Fibroblast of villous mesenchyme (primary cell): ENCODE measurements at regions not wholly inside any gene's neighbourhood (a gene's known extent, or its start where the extent isn't known, plus 50 kb on each side); places are given as distances from the start of the nearest gene placed in this dataset.

Experiments used
- DNase-seq: peaks from one replicate; pipeline ENCODE4 v3.0.0-alpha.2; 2010; ENCODE audit warnings: low read depth
- H3K4me3 ChIP-seq: 2 replicates; pipeline ENCODE4 v1.5.1; 2011; ENCODE audit warnings: low read depth, mild to moderate bottlenecking, low read length
- TF ChIP-seq, protein P1 (sequence below): IDR thresholded peaks from 2 replicates; pipeline ENCODE4 v1.5.1; 2012; ENCODE audit warnings: low read depth, mild to moderate bottlenecking, low read length; ENCODE audit not compliant: insufficient read depth

GRCh38 chr6:21448485-21449109 is 145.0 kb upstream of the SOX4 start:
- DNase-seq = no peak
- TF ChIP-seq, protein P1, sequence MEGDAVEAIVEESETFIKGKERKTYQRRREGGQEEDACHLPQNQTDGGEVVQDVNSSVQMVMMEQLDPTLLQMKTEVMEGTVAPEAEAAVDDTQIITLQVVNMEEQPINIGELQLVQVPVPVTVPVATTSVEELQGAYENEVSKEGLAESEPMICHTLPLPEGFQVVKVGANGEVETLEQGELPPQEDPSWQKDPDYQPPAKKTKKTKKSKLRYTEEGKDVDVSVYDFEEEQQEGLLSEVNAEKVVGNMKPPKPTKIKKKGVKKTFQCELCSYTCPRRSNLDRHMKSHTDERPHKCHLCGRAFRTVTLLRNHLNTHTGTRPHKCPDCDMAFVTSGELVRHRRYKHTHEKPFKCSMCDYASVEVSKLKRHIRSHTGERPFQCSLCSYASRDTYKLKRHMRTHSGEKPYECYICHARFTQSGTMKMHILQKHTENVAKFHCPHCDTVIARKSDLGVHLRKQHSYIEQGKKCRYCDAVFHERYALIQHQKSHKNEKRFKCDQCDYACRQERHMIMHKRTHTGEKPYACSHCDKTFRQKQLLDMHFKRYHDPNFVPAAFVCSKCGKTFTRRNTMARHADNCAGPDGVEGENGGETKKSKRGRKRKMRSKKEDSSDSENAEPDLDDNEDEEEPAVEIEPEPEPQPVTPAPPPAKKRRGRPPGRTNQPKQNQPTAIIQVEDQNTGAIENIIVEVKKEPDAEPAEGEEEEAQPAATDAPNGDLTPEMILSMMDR = no peak

DNA sequence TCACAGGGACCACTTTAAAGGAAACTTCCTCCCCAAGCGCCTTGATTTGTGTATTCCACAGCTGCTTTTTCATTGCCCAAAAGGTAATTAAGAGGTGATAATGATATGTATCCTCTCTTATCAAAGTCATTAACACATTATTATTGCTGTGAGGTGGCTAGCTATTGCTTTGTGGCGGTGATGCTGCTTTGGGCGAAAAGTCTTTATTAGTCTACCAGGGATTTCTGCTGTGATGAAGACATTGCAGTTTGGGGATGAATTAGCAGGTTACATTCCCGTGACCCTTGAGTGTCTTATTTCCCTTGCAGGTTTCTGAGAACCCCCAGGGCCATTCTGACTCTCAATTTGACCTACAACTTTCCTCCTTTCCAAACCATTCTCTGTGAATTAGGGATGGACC is 143.4 kb upstream of the SOX4 start:
- DNase-seq = no peak
- TF ChIP-seq, protein P1 = no peak
- H3K4me3 ChIP-seq = no peak overlapping the region

More at GRCh38 chr6:21448485-21449109, 145.0 kb upstream of the SOX4 start:
- H3K4me3 ChIP-seq = no peak overlapping the region

GRCh38 chr6:21450628-21451027 is 142.9 kb upstream of the SOX4 start:
- TF ChIP-seq, protein P1 = no peak
- H3K4me3 ChIP-seq = no peak overlapping the region
- no peak for DNase-seq

GRCh38 chr6:21451546-21452013 is 142.0 kb upstream of the SOX4 start:
- H3K4me3 ChIP-seq = no peak overlapping the region
- no peak for DNase-seq
- TF ChIP-seq, protein P1 = no peak

GRCh38 chr6:21454262-21454661 is 139.3 kb upstream of the SOX4 start:
- no peak overlapping the region for H3K4me3 ChIP-seq
- TF ChIP-seq, protein P1 = no peak
- no peak for DNase-seq

GRCh38 chr6:21455071-21455470 is 138.5 kb upstream of the SOX4 start:
- DNase-seq = peak; percentile 39
- TF ChIP-seq, protein P1 = no peak
- no peak overlapping the region for H3K4me3 ChIP-seq

DNA sequence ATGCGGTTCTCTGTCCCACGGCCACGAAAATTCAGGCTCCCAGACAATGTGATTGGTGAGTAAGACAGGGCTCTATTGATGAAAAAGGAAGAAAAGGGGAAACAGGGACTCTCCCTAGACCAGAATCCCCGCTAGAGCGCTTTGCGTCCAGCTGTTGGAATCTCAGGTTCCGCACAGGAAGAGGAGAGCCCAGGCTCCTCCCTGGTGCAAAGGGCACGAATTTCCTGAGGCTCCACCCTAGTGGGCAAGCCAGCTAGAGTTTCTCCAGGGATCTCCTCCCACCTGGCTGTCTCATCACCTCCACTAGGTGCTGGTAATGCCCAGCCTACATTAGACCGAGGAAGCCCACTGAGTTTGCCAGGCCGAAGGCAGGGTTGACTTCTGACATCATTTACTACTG is 135.9 kb upstream of the SOX4 start:
- no peak for DNase-seq
- no peak overlapping the region for H3K4me3 ChIP-seq
- TF ChIP-seq, protein P1 = no peak
